ENCODE measurements at regions not wholly inside any gene's neighbourhood (a gene's known extent, or its start where the extent isn't known, plus 50 kb on each side); places are given as distances from the start of the nearest gene placed in this dataset.
A peak's percentile ranks its signal among the peaks of the same experiment; 100 is the strongest.

DNA sequence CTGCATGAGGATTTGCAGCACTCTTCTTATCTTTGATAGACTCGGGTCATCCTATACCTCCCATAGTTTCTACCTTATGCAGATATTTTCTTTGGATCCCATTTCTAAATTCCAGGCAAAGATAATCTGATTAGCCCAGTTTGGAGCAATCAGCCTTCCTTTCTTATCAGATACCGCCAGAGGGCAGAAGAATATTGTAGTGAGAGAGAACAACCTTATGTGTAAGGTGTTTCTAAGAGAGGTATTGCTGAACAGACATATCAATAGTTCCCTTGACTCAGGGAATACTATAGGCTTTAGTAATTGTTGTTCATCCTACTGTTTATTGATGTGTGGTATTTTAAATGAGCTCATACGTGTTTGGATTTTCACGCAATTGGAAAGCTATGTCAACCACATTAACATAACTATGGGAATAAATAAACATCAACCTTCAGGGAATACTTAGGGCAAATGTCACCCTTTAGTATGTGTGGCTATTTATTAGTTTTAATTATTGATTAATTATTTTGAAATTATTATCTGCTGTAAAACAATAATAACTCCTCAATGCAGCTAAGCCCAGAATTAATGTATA, 1435.2 kb upstream of the CDH9 start:
- no peak overlapping the region for H4K91ac ChIP-seq (ENCODE audit: low read length)
- no peak overlapping the region for H2BK5ac ChIP-seq (ENCODE audit: low read depth, low read length, poor library complexity, severe bottlenecking)
- no peak overlapping the region for H3K23ac ChIP-seq (ENCODE audit: low read length in 2 of 2)
- no peak overlapping the region for H4K8ac ChIP-seq (ENCODE audit: low read length)
- H3K4me2 ChIP-seq (ENCODE audit: low read length, poor library complexity, severe bottlenecking) = no peak overlapping the region
- H3K18ac ChIP-seq (ENCODE audit: low read depth in 1 of 2, low read length in 2 of 2) = no peak overlapping the region
- H2BK120ac ChIP-seq (ENCODE audit: low read depth, low read length) = no peak overlapping the region
- no peak overlapping the region for H3K14ac ChIP-seq (ENCODE audit: low read length in 2 of 2)
- no peak overlapping the region for H3K4me3 ChIP-seq (ENCODE audit: insufficient read depth in 1 of 2, low read depth in 1 of 2, low read length in 2 of 2)
- H3K4me1 ChIP-seq (ENCODE audit: control insufficient read depth, insufficient read depth, low read depth, low read length) = no peaks in the 10 kb centered on the region
- H2BK15ac ChIP-seq (ENCODE audit: low read depth, poor library complexity, severe bottlenecking) = no peak overlapping the region
- no peak overlapping the region for H3K27ac ChIP-seq (ENCODE audit: low read length, poor library complexity, severe bottlenecking)
- H3K27me3 ChIP-seq (ENCODE audit: control insufficient read depth in 1 of 2, insufficient read depth in 1 of 2, low read length in 2 of 2) = no peaks in the 10 kb centered on the region
- no peak overlapping the region for H2AFZ ChIP-seq (ENCODE audit: low read depth, low read length)
- H3K9ac ChIP-seq (ENCODE audit: low read length) = no peak overlapping the region
- H2BK12ac ChIP-seq (ENCODE audit: low read length in 2 of 2) = no peak overlapping the region
- peak; percentile 4 for DNase-seq
- no peak overlapping the region for H3K4ac ChIP-seq (ENCODE audit: low read depth in 1 of 2, low read length in 2 of 2)
- H2AK5ac ChIP-seq (ENCODE audit: low read length, severe bottlenecking) = no peak overlapping the region
- WGBS = 49% methylated on average over 2 of the region's 4 CpGs
- no peaks in the 10 kb centered on the region for H3K79me1 ChIP-seq (replicated peaks; ENCODE audit: low read length, poor library complexity, severe bottlenecking)
- H3K36me3 ChIP-seq (ENCODE audit: control insufficient read depth in 1 of 2, insufficient read depth in 2 of 2, low read depth in 1 of 2, low read length in 2 of 2) = no peaks in the 10 kb centered on the region
- H3K9me3 ChIP-seq (ENCODE audit: control insufficient read depth, low read length) = no peaks in the 10 kb centered on the region

DNA sequence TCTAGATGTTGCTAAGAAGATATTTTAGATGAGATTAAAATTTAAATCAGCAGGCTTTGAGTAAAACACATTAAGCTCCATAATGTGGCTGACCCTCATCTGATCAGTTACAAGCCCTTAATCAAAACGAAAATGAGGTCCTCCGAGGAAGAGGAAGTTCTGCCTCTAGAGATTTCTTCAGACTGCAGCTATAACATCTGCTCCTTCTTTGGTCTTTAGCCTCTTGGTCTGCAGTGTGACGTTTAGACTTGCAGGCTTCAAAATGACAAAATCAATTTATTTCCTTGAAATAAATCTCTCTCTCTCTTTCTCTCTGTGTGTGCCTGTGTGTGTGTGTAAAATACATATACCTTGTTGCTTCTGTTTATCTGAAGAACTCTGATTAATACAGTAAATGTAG, 1429.8 kb upstream of the CDH9 start:
- 49% methylated on average over 2 of the region's 3 CpGs for WGBS
- no peak overlapping the region for H3K14ac ChIP-seq (ENCODE audit: low read length in 2 of 2)
- no peak overlapping the region for H2BK5ac ChIP-seq (ENCODE audit: low read depth, low read length, poor library complexity, severe bottlenecking)
- H3K4me1 ChIP-seq (ENCODE audit: control insufficient read depth, insufficient read depth, low read depth, low read length) = no peaks in the 10 kb centered on the region
- H3K27me3 ChIP-seq (ENCODE audit: control insufficient read depth in 1 of 2, insufficient read depth in 1 of 2, low read length in 2 of 2) = no peaks in the 10 kb centered on the region
- peak; percentile 0 for DNase-seq
- H3K27ac ChIP-seq (ENCODE audit: low read length, poor library complexity, severe bottlenecking) = no peak overlapping the region
- no peak overlapping the region for H4K91ac ChIP-seq (ENCODE audit: low read length)
- H3K23ac ChIP-seq (ENCODE audit: low read length in 2 of 2) = no peak overlapping the region
- H3K4ac ChIP-seq (ENCODE audit: low read depth in 1 of 2, low read length in 2 of 2) = no peak overlapping the region
- no peaks in the 10 kb centered on the region for H3K36me3 ChIP-seq (ENCODE audit: control insufficient read depth in 1 of 2, insufficient read depth in 2 of 2, low read depth in 1 of 2, low read length in 2 of 2)
- no peak overlapping the region for H3K4me3 ChIP-seq (ENCODE audit: insufficient read depth in 1 of 2, low read depth in 1 of 2, low read length in 2 of 2)
- no peak overlapping the region for H3K4me2 ChIP-seq (ENCODE audit: low read length, poor library complexity, severe bottlenecking)
- H2AK5ac ChIP-seq (ENCODE audit: low read length, severe bottlenecking) = no peak overlapping the region
- no peak overlapping the region for H2BK15ac ChIP-seq (ENCODE audit: low read depth, poor library complexity, severe bottlenecking)
- H3K9ac ChIP-seq (ENCODE audit: low read length) = no peak overlapping the region
- no peaks in the 10 kb centered on the region for H3K9me3 ChIP-seq (ENCODE audit: control insufficient read depth, low read length)
- H2BK12ac ChIP-seq (ENCODE audit: low read length in 2 of 2) = no peak overlapping the region
- H2AFZ ChIP-seq (ENCODE audit: low read depth, low read length) = no peak overlapping the region
- H3K79me1 ChIP-seq (replicated peaks; ENCODE audit: low read length, poor library complexity, severe bottlenecking) = no peaks in the 10 kb centered on the region
- H2BK120ac ChIP-seq (ENCODE audit: low read depth, low read length) = no peak overlapping the region
- H4K8ac ChIP-seq (ENCODE audit: low read length) = no peak overlapping the region
- H3K18ac ChIP-seq (ENCODE audit: low read depth in 1 of 2, low read length in 2 of 2) = no peak overlapping the region

DNA sequence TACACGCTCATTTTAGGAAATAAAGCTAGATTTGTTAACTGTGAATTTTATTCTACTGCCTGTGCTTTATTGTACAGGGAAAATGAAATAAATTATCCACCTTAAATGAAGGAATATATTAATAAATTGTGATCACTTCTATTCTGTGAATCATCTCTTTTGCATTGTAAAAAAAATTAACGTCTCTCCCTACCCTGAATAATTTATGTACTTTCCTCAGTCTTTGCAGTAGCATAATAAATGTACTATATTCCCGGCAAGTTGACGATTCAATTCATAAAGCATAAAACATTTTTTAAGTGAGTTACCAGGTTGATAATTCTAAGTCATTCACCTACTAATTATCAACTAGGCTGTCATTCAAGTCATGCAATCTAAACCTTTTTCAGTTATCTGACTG, 1425.3 kb upstream of the CDH9 start:
- H2AK5ac ChIP-seq (ENCODE audit: low read length, severe bottlenecking) = no peak overlapping the region
- H3K23ac ChIP-seq (ENCODE audit: low read length in 2 of 2) = no peak overlapping the region
- no peak overlapping the region for H4K8ac ChIP-seq (ENCODE audit: low read length)
- no peak overlapping the region for H2AFZ ChIP-seq (ENCODE audit: low read depth, low read length)
- no peaks in the 10 kb centered on the region for H3K36me3 ChIP-seq (ENCODE audit: control insufficient read depth in 1 of 2, insufficient read depth in 2 of 2, low read depth in 1 of 2, low read length in 2 of 2)
- H3K4ac ChIP-seq (ENCODE audit: low read depth in 1 of 2, low read length in 2 of 2) = no peak overlapping the region
- DNase-seq = no peak
- no peak overlapping the region for H2BK15ac ChIP-seq (ENCODE audit: low read depth, poor library complexity, severe bottlenecking)
- no peaks in the 10 kb centered on the region for H3K79me1 ChIP-seq (replicated peaks; ENCODE audit: low read length, poor library complexity, severe bottlenecking)
- H3K18ac ChIP-seq (ENCODE audit: low read depth in 1 of 2, low read length in 2 of 2) = no peak overlapping the region
- H3K9ac ChIP-seq (ENCODE audit: low read length) = no peak overlapping the region
- no peak overlapping the region for H3K4me2 ChIP-seq (ENCODE audit: low read length, poor library complexity, severe bottlenecking)
- H3K4me3 ChIP-seq (ENCODE audit: insufficient read depth in 1 of 2, low read depth in 1 of 2, low read length in 2 of 2) = no peak overlapping the region
- H3K9me3 ChIP-seq (ENCODE audit: control insufficient read depth, low read length) = no peaks in the 10 kb centered on the region
- H2BK120ac ChIP-seq (ENCODE audit: low read depth, low read length) = no peak overlapping the region
- no peak overlapping the region for H4K91ac ChIP-seq (ENCODE audit: low read length)
- no peaks in the 10 kb centered on the region for H3K27me3 ChIP-seq (ENCODE audit: control insufficient read depth in 1 of 2, insufficient read depth in 1 of 2, low read length in 2 of 2)
- no peaks in the 10 kb centered on the region for H3K4me1 ChIP-seq (ENCODE audit: control insufficient read depth, insufficient read depth, low read depth, low read length)
- no peak overlapping the region for H3K14ac ChIP-seq (ENCODE audit: low read length in 2 of 2)
- H3K27ac ChIP-seq (ENCODE audit: low read length, poor library complexity, severe bottlenecking) = no peak overlapping the region
- H2BK5ac ChIP-seq (ENCODE audit: low read depth, low read length, poor library complexity, severe bottlenecking) = no peak overlapping the region
- no peak overlapping the region for H2BK12ac ChIP-seq (ENCODE audit: low read length in 2 of 2)
- WGBS = 81% methylated on average over 3 of the region's 4 CpGs

DNA sequence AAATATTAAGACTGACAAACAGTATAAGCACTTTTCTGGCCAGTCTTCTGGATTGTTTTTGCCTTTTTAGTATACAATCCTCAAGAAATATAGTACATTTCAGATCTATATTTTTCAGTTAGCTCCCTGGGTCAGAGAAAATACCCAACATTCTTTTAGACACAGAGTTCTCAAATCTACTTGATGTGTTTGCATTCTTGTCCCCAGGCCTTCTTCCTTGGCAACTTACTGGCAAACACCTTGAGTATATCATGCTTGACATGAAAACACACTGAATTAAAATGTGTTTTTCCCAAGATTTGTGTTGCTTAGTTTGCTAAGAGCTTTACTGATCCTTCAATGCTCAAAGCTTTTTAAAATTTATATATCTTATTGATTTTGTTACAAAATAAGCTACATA, 1413.1 kb upstream of the CDH9 start:
- no peak overlapping the region for H2AK5ac ChIP-seq (ENCODE audit: low read length, severe bottlenecking)
- H2BK12ac ChIP-seq (ENCODE audit: low read length in 2 of 2) = no peak overlapping the region
- H2BK15ac ChIP-seq (ENCODE audit: low read depth, poor library complexity, severe bottlenecking) = no peak overlapping the region
- no peaks in the 10 kb centered on the region for H3K4me1 ChIP-seq (ENCODE audit: control insufficient read depth, insufficient read depth, low read depth, low read length)
- no peaks in the 10 kb centered on the region for H3K27me3 ChIP-seq (ENCODE audit: control insufficient read depth in 1 of 2, insufficient read depth in 1 of 2, low read length in 2 of 2)
- H3K4ac ChIP-seq (ENCODE audit: low read depth in 1 of 2, low read length in 2 of 2) = no peak overlapping the region
- no peak overlapping the region for H4K91ac ChIP-seq (ENCODE audit: low read length)
- H3K23ac ChIP-seq (ENCODE audit: low read length in 2 of 2) = no peak overlapping the region
- no peak for DNase-seq
- no peak overlapping the region for H3K4me3 ChIP-seq (ENCODE audit: insufficient read depth in 1 of 2, low read depth in 1 of 2, low read length in 2 of 2)
- no peak overlapping the region for H3K9ac ChIP-seq (ENCODE audit: low read length)
- H2BK5ac ChIP-seq (ENCODE audit: low read depth, low read length, poor library complexity, severe bottlenecking) = no peak overlapping the region
- H3K9me3 ChIP-seq (ENCODE audit: control insufficient read depth, low read length) = peaks cover 14% of the 10 kb centered on the region
- H3K14ac ChIP-seq (ENCODE audit: low read length in 2 of 2) = no peak overlapping the region
- no peak overlapping the region for H2AFZ ChIP-seq (ENCODE audit: low read depth, low read length)
- no peak overlapping the region for H3K4me2 ChIP-seq (ENCODE audit: low read length, poor library complexity, severe bottlenecking)
- no peak overlapping the region for H4K8ac ChIP-seq (ENCODE audit: low read length)
- H2BK120ac ChIP-seq (ENCODE audit: low read depth, low read length) = no peak overlapping the region
- no peak overlapping the region for H3K27ac ChIP-seq (ENCODE audit: low read length, poor library complexity, severe bottlenecking)
- no peak overlapping the region for H3K18ac ChIP-seq (ENCODE audit: low read depth in 1 of 2, low read length in 2 of 2)
- no peaks in the 10 kb centered on the region for H3K36me3 ChIP-seq (ENCODE audit: control insufficient read depth in 1 of 2, insufficient read depth in 2 of 2, low read depth in 1 of 2, low read length in 2 of 2)
- no peaks in the 10 kb centered on the region for H3K79me1 ChIP-seq (replicated peaks; ENCODE audit: low read length, poor library complexity, severe bottlenecking)
